ENCODE measurements at regions not wholly inside any gene's neighbourhood (a gene's known extent, or its start where the extent isn't known, plus 50 kb on each side); places are given as distances from the start of the nearest gene placed in this dataset.

DNA sequence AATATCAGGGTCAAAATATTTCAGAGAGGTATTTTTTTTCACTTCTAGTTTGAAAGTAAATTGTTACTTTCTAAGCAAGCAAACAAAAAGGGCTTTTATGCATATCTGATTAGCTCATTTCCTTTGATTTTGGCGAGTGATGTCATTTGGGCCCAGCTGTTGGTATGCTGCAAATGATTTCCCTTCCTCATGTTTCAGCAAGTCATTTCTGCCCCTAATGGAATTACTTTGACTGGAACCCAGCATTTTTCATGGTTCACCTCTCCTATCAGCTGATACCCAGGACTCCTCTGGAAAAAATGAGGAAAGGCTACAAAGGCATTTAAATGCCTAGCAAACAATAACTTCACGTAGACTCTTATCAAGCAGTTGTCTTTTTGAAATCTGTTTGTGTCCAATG is 500.6 kb downstream of the EBF1 start:
- TF ChIP-seq POLR2A (IDR thresholded peaks at IDR 0.05) (no peak), POLR2AphosphoS5 (IDR thresholded peaks at IDR 0.05) (no peak), EP300 (IDR thresholded peaks at IDR 0.05) (no peak)
- TF ChIP-seq, protein P1, sequence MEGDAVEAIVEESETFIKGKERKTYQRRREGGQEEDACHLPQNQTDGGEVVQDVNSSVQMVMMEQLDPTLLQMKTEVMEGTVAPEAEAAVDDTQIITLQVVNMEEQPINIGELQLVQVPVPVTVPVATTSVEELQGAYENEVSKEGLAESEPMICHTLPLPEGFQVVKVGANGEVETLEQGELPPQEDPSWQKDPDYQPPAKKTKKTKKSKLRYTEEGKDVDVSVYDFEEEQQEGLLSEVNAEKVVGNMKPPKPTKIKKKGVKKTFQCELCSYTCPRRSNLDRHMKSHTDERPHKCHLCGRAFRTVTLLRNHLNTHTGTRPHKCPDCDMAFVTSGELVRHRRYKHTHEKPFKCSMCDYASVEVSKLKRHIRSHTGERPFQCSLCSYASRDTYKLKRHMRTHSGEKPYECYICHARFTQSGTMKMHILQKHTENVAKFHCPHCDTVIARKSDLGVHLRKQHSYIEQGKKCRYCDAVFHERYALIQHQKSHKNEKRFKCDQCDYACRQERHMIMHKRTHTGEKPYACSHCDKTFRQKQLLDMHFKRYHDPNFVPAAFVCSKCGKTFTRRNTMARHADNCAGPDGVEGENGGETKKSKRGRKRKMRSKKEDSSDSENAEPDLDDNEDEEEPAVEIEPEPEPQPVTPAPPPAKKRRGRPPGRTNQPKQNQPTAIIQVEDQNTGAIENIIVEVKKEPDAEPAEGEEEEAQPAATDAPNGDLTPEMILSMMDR (IDR thresholded peaks at IDR 0.05), result no peak
